ENCODE measurements at regions not wholly inside any gene's neighbourhood (a gene's known extent, or its start where the extent isn't known, plus 50 kb on each side); places are given as distances from the start of the nearest gene placed in this dataset.
"Not testable (repeated sequence)": the region's sequence is repeated elsewhere in the genome, so short reads cannot be mapped to it uniquely, and the experiment has no call there.

DNA sequence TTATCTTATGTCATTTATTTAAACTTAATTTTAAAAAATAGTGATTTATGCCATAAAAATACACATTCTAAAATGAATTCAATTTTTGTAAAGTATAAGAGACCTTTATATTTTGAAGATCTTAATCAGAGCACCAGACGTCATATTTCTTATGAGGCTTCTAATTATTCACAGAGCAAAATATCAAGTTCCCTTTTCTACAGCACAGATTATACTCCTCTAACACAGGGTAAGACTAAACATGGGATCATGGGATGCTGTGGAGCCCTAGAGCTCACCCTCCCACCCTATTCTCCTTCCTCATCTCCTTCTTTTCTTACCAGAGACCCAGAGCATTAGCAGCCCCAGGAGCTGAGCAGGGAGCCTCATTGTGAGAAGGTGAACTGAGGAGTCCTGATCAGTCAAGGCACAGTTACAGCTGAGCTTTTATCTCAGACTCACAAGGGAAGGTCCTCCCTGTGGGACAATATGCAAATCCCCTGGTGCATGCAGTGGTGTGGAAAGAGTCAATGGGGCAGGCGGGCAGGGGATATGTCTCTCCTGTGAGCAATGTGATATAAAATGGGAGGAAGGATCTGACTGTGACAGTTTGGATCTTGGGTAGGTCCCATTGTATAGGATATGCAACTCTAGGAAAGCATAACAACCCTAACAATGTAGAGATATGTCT is 530.7 kb downstream of the RPIA start:
- 0 out of 2 replicates have a peak overlapping the region, but pooled peaks have one; percentile 26 for H3K4me2 ChIP-seq (ENCODE audit: low read length)
- H2AFZ ChIP-seq (ENCODE audit: low read length); H3K4me1 ChIP-seq (ENCODE audit: insufficient read depth, low read length, poor library complexity, severe bottlenecking); H3K27ac ChIP-seq (ENCODE audit: low read depth, low read length, poor library complexity, severe bottlenecking); intact Hi-C loops (cut with micrococcal nuclease; ENCODE audit: unreplicated experiment); H3K4me3 ChIP-seq (ENCODE audit: low read depth, low read length, poor library complexity, severe bottlenecking); H3K79me2 ChIP-seq (ENCODE audit: insufficient read depth, low read depth, low read length); DNase-seq (ENCODE audit: low spot score); H3K9me3 ChIP-seq (ENCODE audit: low read length); BruUV-seq (replicated peaks); H3K9me2 ChIP-seq (ENCODE audit: insufficient read depth, low read length); H4K20me1 ChIP-seq (ENCODE audit: insufficient read depth, low read length); CTCF ChIA-PET (ENCODE audit: unreplicated experiment); POLR2A ChIA-PET; H3K36me3 ChIP-seq (ENCODE audit: insufficient read depth, low read length): not testable (repeated sequence)

DNA sequence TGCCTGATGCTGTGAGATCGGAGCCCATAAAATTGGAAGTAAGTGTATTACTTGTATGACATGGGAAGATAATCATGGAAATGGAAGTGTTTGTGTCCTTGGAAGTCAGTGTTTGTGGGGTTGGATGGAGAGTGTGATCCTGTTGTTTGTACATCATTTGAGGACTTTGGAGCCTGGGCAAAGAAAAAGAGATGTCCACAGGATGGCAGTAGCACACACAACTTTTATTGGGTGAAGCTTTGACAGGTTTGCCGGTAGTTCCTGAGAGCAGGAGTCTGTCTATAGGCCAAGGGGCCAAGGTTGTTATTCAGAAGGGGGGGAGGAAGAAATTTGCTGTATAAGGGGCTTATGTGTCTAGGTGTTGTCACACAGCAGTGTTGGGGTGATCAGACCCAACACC is 533.3 kb downstream of the RPIA start:
- BruUV-seq (replicated peaks); POLR2A ChIA-PET; H3K4me2 ChIP-seq (ENCODE audit: low read length); H3K4me3 ChIP-seq (ENCODE audit: low read depth, low read length, poor library complexity, severe bottlenecking); H3K9me2 ChIP-seq (ENCODE audit: insufficient read depth, low read length); H4K20me1 ChIP-seq (ENCODE audit: insufficient read depth, low read length); H3K79me2 ChIP-seq (ENCODE audit: insufficient read depth, low read depth, low read length); H3K27ac ChIP-seq (ENCODE audit: low read depth, low read length, poor library complexity, severe bottlenecking); DNase-seq (ENCODE audit: low spot score); H2AFZ ChIP-seq (ENCODE audit: low read length); H3K4me1 ChIP-seq (ENCODE audit: insufficient read depth, low read length, poor library complexity, severe bottlenecking); H3K9me3 ChIP-seq (ENCODE audit: low read length); intact Hi-C loops (cut with micrococcal nuclease; ENCODE audit: unreplicated experiment); H3K36me3 ChIP-seq (ENCODE audit: insufficient read depth, low read length); CTCF ChIA-PET (ENCODE audit: unreplicated experiment): not testable (repeated sequence)
- TF ChIP-seq, protein P1, sequence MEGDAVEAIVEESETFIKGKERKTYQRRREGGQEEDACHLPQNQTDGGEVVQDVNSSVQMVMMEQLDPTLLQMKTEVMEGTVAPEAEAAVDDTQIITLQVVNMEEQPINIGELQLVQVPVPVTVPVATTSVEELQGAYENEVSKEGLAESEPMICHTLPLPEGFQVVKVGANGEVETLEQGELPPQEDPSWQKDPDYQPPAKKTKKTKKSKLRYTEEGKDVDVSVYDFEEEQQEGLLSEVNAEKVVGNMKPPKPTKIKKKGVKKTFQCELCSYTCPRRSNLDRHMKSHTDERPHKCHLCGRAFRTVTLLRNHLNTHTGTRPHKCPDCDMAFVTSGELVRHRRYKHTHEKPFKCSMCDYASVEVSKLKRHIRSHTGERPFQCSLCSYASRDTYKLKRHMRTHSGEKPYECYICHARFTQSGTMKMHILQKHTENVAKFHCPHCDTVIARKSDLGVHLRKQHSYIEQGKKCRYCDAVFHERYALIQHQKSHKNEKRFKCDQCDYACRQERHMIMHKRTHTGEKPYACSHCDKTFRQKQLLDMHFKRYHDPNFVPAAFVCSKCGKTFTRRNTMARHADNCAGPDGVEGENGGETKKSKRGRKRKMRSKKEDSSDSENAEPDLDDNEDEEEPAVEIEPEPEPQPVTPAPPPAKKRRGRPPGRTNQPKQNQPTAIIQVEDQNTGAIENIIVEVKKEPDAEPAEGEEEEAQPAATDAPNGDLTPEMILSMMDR (conservative IDR thresholded peaks at IDR 0.05; ENCODE audit: low read length): peak; percentile 22; the same call in 1 of the 2 replicates

DNA sequence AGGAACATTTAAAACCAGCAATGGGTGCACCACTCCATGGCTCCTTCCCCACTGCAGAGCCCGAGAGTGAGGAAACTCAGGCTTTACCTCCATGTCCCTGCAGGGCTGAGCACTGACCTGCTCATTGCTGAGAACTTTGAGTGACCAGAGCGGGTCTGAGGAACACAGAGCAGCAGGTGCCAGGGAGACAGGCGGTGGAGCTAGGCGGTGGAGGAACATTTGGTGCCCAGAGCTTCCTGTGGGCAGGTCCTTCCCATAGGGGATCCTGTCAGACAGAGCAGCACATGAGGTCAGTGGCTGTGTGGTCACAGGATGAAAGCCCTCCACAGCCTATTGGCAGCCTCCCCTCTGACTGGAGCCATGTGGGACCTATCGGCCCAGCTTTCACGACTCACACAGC is 538.5 kb downstream of the RPIA start:
- H3K79me2 ChIP-seq (ENCODE audit: insufficient read depth, low read depth, low read length); H3K9me2 ChIP-seq (ENCODE audit: insufficient read depth, low read length); H3K4me1 ChIP-seq (ENCODE audit: insufficient read depth, low read length, poor library complexity, severe bottlenecking); H3K27ac ChIP-seq (ENCODE audit: low read depth, low read length, poor library complexity, severe bottlenecking); intact Hi-C loops (cut with micrococcal nuclease; ENCODE audit: unreplicated experiment); H2AFZ ChIP-seq (ENCODE audit: low read length); H3K4me3 ChIP-seq (ENCODE audit: low read depth, low read length, poor library complexity, severe bottlenecking); BruUV-seq (replicated peaks); H4K20me1 ChIP-seq (ENCODE audit: insufficient read depth, low read length); POLR2A ChIA-PET; CTCF ChIA-PET (ENCODE audit: unreplicated experiment); H3K9me3 ChIP-seq (ENCODE audit: low read length); H3K4me2 ChIP-seq (ENCODE audit: low read length); DNase-seq (ENCODE audit: low spot score); H3K36me3 ChIP-seq (ENCODE audit: insufficient read depth, low read length): not testable (repeated sequence)

DNA sequence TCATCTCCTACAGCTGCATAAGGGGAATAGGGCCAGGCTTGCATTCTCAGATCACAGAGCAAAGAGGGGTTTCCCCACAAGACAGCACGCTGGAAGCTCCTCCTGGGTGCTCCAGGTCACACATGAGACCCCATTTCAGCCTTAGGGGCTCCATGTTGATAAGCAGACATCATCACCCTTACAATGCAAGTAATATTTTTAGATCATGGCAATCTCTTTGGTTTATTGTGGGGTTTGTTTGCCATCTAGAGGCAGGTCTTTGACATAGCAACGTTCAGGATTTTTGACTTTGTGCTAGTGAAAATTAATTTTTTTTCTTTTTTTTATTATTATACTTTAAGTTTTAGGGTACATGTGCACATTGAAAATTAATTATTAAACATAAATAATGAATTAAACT is 539.8 kb downstream of the RPIA start:
- DNase-seq (ENCODE audit: low spot score); H3K9me3 ChIP-seq (ENCODE audit: low read length); BruUV-seq (replicated peaks); CTCF ChIA-PET (ENCODE audit: unreplicated experiment); H2AFZ ChIP-seq (ENCODE audit: low read length); H3K4me3 ChIP-seq (ENCODE audit: low read depth, low read length, poor library complexity, severe bottlenecking); intact Hi-C loops (cut with micrococcal nuclease; ENCODE audit: unreplicated experiment); H3K9me2 ChIP-seq (ENCODE audit: insufficient read depth, low read length); H4K20me1 ChIP-seq (ENCODE audit: insufficient read depth, low read length); H3K4me1 ChIP-seq (ENCODE audit: insufficient read depth, low read length, poor library complexity, severe bottlenecking); POLR2A ChIA-PET; H3K4me2 ChIP-seq (ENCODE audit: low read length); H3K36me3 ChIP-seq (ENCODE audit: insufficient read depth, low read length); H3K27ac ChIP-seq (ENCODE audit: low read depth, low read length, poor library complexity, severe bottlenecking); H3K79me2 ChIP-seq (ENCODE audit: insufficient read depth, low read depth, low read length): not testable (repeated sequence)

DNA sequence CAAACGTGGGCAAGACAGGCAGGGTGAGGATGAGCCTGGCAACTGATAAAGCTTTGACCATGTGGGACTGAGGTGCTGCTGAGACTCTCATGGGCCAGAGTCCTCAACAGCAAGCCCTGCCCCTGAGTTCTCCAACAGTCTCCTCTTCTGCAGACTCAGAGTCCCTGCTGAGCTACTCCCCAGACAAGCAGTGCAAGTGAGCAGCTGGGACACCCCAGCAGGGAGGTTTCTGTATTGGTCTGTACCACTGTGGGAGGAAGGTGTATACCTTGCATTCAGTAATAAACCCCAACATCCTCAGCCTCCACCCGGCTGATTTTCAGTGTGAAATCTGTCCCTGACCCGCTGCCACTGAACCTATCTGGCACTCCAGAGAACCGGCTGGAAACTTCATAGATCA is 542.5 kb downstream of the RPIA start:
- peak overlapping the region; percentile 63 for H3K27ac ChIP-seq (ENCODE audit: low read depth, low read length, poor library complexity, severe bottlenecking)
- peak overlapping the region; percentile 79 for H3K4me2 ChIP-seq (ENCODE audit: low read length)
- H3K4me3 ChIP-seq (ENCODE audit: low read depth, low read length, poor library complexity, severe bottlenecking): peak overlapping the region; percentile 75
- CTCF ChIA-PET (ENCODE audit: unreplicated experiment); BruUV-seq (replicated peaks); H3K4me1 ChIP-seq (ENCODE audit: insufficient read depth, low read length, poor library complexity, severe bottlenecking); H2AFZ ChIP-seq (ENCODE audit: low read length); H3K9me3 ChIP-seq (ENCODE audit: low read length); H3K79me2 ChIP-seq (ENCODE audit: insufficient read depth, low read depth, low read length); H3K36me3 ChIP-seq (ENCODE audit: insufficient read depth, low read length); POLR2A ChIA-PET; H4K20me1 ChIP-seq (ENCODE audit: insufficient read depth, low read length); intact Hi-C loops (cut with micrococcal nuclease; ENCODE audit: unreplicated experiment); H3K9me2 ChIP-seq (ENCODE audit: insufficient read depth, low read length): not testable (repeated sequence)
- DNase-seq (ENCODE audit: low spot score): peak; percentile 37

DNA sequence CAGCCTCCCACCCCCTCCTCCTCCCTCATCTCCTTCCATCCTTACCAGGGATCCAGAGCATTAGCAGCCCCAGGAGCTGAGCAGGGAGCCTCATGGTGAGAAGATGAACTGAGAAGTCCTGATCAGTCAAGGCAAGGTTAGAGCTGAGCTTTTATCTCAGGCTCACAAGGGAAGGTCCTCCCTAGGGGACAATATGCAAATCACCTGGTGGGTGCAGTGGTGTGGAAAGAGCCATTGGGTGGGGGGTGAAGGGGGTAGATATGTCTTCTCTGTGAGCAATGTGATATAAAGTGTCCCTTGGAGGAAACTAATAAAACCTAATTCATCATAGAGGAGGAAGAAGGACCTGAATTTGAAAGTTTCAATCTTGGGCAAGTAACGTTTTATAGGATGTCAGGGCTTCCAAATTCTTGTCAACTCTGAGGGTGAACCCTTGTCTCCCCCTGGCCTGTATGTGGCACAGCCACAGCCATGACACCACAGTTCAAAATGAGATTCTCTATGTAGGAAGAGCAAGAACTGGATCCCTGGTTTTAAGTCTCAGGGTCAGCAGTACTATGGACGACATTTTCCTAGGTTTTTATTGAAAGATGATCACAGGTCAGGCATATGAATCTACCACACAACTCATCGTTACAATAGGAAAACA is 543.5 kb downstream of the RPIA start:
- POLR2A ChIA-PET; CTCF ChIA-PET (ENCODE audit: unreplicated experiment); BruUV-seq (replicated peaks); H3K9me2 ChIP-seq (ENCODE audit: insufficient read depth, low read length); intact Hi-C loops (cut with micrococcal nuclease; ENCODE audit: unreplicated experiment); H4K20me1 ChIP-seq (ENCODE audit: insufficient read depth, low read length); H3K79me2 ChIP-seq (ENCODE audit: insufficient read depth, low read depth, low read length); H3K9me3 ChIP-seq (ENCODE audit: low read length); H2AFZ ChIP-seq (ENCODE audit: low read length); H3K4me1 ChIP-seq (ENCODE audit: insufficient read depth, low read length, poor library complexity, severe bottlenecking); H3K36me3 ChIP-seq (ENCODE audit: insufficient read depth, low read length): not testable (repeated sequence)
- Histone ChIP-seq H3K27ac (ENCODE audit: low read depth, low read length, poor library complexity, severe bottlenecking) (peak overlapping the region; percentile 63), H3K4me3 (ENCODE audit: low read depth, low read length, poor library complexity, severe bottlenecking) (peak overlapping the region; percentile 75), H3K4me2 (ENCODE audit: low read length) (peak overlapping the region; percentile 79)
- DNase-seq (ENCODE audit: low spot score): peak; percentile 24

Measured in OCI-LY7 (cell line).